HFFc6 (cell line): ENCODE measurements at regions not wholly inside any gene's neighbourhood (a gene's known extent, or its start where the extent isn't known, plus 50 kb on each side); places are given as distances from the start of the nearest gene placed in this dataset.

Source experiments
- DNase-seq: peaks from one replicate; pipeline ENCODE4 v3.0.0-alpha.2; 2018
- H3K27ac Mint-ChIP-seq: 2 replicates; pipeline ENCODE4 v1.8.0; 2020; ENCODE audit warnings: mild to moderate bottlenecking, mixed read lengths
- H3K27me3 Mint-ChIP-seq: 2 replicates; pipeline ENCODE4 v1.8.0; 2021; ENCODE audit warnings: mild to moderate bottlenecking, moderate library complexity, mixed read lengths; ENCODE audit not compliant: insufficient read depth
- H3K36me3 Mint-ChIP-seq: 2 replicates; pipeline ENCODE4 v1.8.0; 2021; ENCODE audit warnings: low read depth, mixed read lengths
- H3K4me1 Mint-ChIP-seq: 2 replicates; pipeline ENCODE4 v1.8.0; 2020; ENCODE audit warnings: low read depth, mixed read lengths
- H3K4me3 Mint-ChIP-seq: 2 replicates; pipeline ENCODE4 v1.8.0; 2020; ENCODE audit warnings: mild to moderate bottlenecking, moderate library complexity, mixed read lengths
- H3K9me3 Mint-ChIP-seq: 2 replicates; pipeline ENCODE4 v1.8.0; 2020; ENCODE audit warnings: mild to moderate bottlenecking, mixed read lengths
- TF ChIP-seq, protein P1 (sequence below): fragments of 200-600 bp; sonication (generic); IDR thresholded peaks from 2 replicates; pipeline ENCODE4 v1.5.0; 2021; ENCODE audit warnings: antibody characterized with exemption, mild to moderate bottlenecking

- Mint-ChIP-seq H3K4me1 (no peaks in the 10 kb centered on the region), H3K4me3 (no peak overlapping the region), H3K27me3 (peaks cover 5% of the 10 kb centered on the region; the same call in 1 of the 2 replicates), H3K9me3 (no peaks in the 10 kb centered on the region), H3K36me3 (no peaks in the 10 kb centered on the region), H3K27ac (no peak overlapping the region)
- no peak for DNase-seq
- TF ChIP-seq, protein P1, sequence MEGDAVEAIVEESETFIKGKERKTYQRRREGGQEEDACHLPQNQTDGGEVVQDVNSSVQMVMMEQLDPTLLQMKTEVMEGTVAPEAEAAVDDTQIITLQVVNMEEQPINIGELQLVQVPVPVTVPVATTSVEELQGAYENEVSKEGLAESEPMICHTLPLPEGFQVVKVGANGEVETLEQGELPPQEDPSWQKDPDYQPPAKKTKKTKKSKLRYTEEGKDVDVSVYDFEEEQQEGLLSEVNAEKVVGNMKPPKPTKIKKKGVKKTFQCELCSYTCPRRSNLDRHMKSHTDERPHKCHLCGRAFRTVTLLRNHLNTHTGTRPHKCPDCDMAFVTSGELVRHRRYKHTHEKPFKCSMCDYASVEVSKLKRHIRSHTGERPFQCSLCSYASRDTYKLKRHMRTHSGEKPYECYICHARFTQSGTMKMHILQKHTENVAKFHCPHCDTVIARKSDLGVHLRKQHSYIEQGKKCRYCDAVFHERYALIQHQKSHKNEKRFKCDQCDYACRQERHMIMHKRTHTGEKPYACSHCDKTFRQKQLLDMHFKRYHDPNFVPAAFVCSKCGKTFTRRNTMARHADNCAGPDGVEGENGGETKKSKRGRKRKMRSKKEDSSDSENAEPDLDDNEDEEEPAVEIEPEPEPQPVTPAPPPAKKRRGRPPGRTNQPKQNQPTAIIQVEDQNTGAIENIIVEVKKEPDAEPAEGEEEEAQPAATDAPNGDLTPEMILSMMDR: no peak
Measured at GRCh38 chr12:74984631-74985030, 225.0 kb downstream of the KCNC2 start.

- H3K9me3 Mint-ChIP-seq: no peaks in the 10 kb centered on the region
- no peaks in the 10 kb centered on the region for H3K4me1 Mint-ChIP-seq
- peaks cover 5% of the 10 kb centered on the region; the same call in 1 of the 2 replicates for H3K27me3 Mint-ChIP-seq
- no peaks in the 10 kb centered on the region for H3K36me3 Mint-ChIP-seq
- no peak overlapping the region for H3K4me3 Mint-ChIP-seq
- H3K27ac Mint-ChIP-seq: no peak overlapping the region
- DNase-seq: no peak
- TF ChIP-seq, protein P1: no peak
Measured at GRCh38 chr12:74985293-74985985, 224.2 kb downstream of the KCNC2 start.

GRCh38 chr12:74985986-74986319 is 223.7 kb downstream of the KCNC2 start:
- no peak for DNase-seq

DNA sequence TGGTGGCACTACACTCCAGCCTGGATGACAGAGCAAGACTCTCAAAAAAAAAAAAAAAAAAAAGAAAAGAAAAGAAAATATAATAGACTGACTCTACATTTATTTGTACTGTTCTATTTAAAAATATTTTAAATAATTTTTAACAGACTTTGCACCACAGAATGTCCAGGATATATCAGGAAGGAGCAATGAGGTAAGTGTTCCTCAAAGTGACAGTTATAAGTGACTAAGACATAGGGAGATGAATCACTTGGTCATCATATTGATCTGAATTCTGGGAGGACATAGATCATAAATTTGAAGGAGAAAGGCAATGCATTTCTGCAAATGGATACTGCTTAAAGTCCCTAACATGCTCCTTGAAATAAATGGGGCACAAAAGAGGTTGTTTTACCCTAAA is 221.5 kb downstream of the KCNC2 start:
- no peak for DNase-seq
- Mint-ChIP-seq H3K4me1 (no peaks in the 10 kb centered on the region), H3K36me3 (no peaks in the 10 kb centered on the region), H3K4me3 (no peak overlapping the region), H3K27me3 (peaks cover 3% of the 10 kb centered on the region; the same call in 1 of the 2 replicates), H3K9me3 (no peaks in the 10 kb centered on the region), H3K27ac (no peak overlapping the region)
- TF ChIP-seq, protein P1: no peak

More at GRCh38 chr12:74985986-74986319, 223.7 kb downstream of the KCNC2 start:
- H3K4me1 Mint-ChIP-seq: no peaks in the 10 kb centered on the region
- H3K9me3 Mint-ChIP-seq: no peaks in the 10 kb centered on the region
- H3K27ac Mint-ChIP-seq: no peak overlapping the region
- peaks cover 3% of the 10 kb centered on the region; the same call in 1 of the 2 replicates for H3K27me3 Mint-ChIP-seq
- TF ChIP-seq, protein P1: no peak
- no peak overlapping the region for H3K4me3 Mint-ChIP-seq
- H3K36me3 Mint-ChIP-seq: no peaks in the 10 kb centered on the region
